ENCODE measurements at regions not wholly inside any gene's neighbourhood (a gene's known extent, or its start where the extent isn't known, plus 50 kb on each side); places are given as distances from the start of the nearest gene placed in this dataset.

GRCh38 chr3:23663246-23663645 is 142.5 kb upstream of the UBE2E1 start:
- no peak for DNase-seq (ENCODE audit: low spot score)
- ATAC-seq = peak; percentile 58
- intact Hi-C loops (cut with DNase I) = no loop called here

GRCh38 chr3:23663661-23664186 is 142.0 kb upstream of the UBE2E1 start:
- intact Hi-C loops (cut with DNase I) = no loop called here
- no peak for ATAC-seq
- no peak for DNase-seq (ENCODE audit: low spot score)

GRCh38 chr3:23664459-23664858 is 141.3 kb upstream of the UBE2E1 start:
- intact Hi-C loops (cut with DNase I) = no loop called here
- ATAC-seq = no peak
- no peak for DNase-seq (ENCODE audit: low spot score)

- DNase-seq (ENCODE audit: low spot score) (no peak), ATAC-seq (no peak)
- intact Hi-C loops (cut with DNase I) = no loop called here
These were observed 140.0 kb upstream of the UBE2E1 start for GRCh38 chr3:23665741-23666140.

GRCh38 chr3:23666818-23667217 is 138.9 kb upstream of the UBE2E1 start:
- no peak for DNase-seq (ENCODE audit: low spot score)
- intact Hi-C loops (cut with DNase I) = no loop called here
- ATAC-seq = no peak

- DNase-seq (ENCODE audit: low spot score) = no peak
- intact Hi-C loops (cut with DNase I) = no loop called here
- no peak for ATAC-seq
These were observed 138.0 kb upstream of the UBE2E1 start for GRCh38 chr3:23667536-23668429.

GRCh38 chr3:23668430-23668904 is 137.3 kb upstream of the UBE2E1 start:
- ATAC-seq (no peak), DNase-seq (ENCODE audit: low spot score) (no peak)
- intact Hi-C loops (cut with DNase I) = no loop called here

- intact Hi-C loops (cut with DNase I) = no loop called here
- ATAC-seq = no peak
- DNase-seq (ENCODE audit: low spot score) = no peak
These were observed 136.1 kb upstream of the UBE2E1 start for GRCh38 chr3:23669541-23670255.

- DNase-seq (ENCODE audit: low spot score) (no peak), ATAC-seq (peak; percentile 45)
- intact Hi-C loops (cut with DNase I) = no loop called here
These were observed 133.7 kb upstream of the UBE2E1 start for GRCh38 chr3:23671851-23672589.

- intact Hi-C loops (cut with DNase I) = no loop called here
- ATAC-seq (no peak), DNase-seq (ENCODE audit: low spot score) (no peak)
These were observed 133.1 kb upstream of the UBE2E1 start for GRCh38 chr3:23672628-23673027.

- ATAC-seq = no peak
- DNase-seq (ENCODE audit: low spot score) = no peak
- intact Hi-C loops (cut with DNase I) = no loop called here
These were observed 130.7 kb upstream of the UBE2E1 start for GRCh38 chr3:23675010-23675409.

GRCh38 chr3:23676093-23676492 is 129.7 kb upstream of the UBE2E1 start:
- DNase-seq (ENCODE audit: low spot score) (no peak), ATAC-seq (no peak)
- intact Hi-C loops (cut with DNase I) = no loop called here

- intact Hi-C loops (cut with DNase I) = no loop called here
These were observed 123.1 kb upstream of the UBE2E1 start for GRCh38 chr3:23682646-23683045.

GRCh38 chr3:23685541-23686258 is 120.1 kb upstream of the UBE2E1 start:
- intact Hi-C loops (cut with DNase I) = no loop called here
- DNase-seq (ENCODE audit: low spot score) (peak; percentile 82), ATAC-seq (peak; percentile 95)

More at GRCh38 chr3:23682646-23683045, 123.1 kb upstream of the UBE2E1 start:
- DNase-seq (ENCODE audit: low spot score) (no peak), ATAC-seq (no peak)

- ATAC-seq (no peak), DNase-seq (ENCODE audit: low spot score) (no peak)
- intact Hi-C loops (cut with DNase I) = no loop called here
These were observed 119.2 kb upstream of the UBE2E1 start for GRCh38 chr3:23686519-23686918.

- DNase-seq (ENCODE audit: low spot score) (no peak), ATAC-seq (no peak)
- intact Hi-C loops (cut with DNase I) = no loop called here
These were observed 114.3 kb upstream of the UBE2E1 start for GRCh38 chr3:23691357-23691895.

- intact Hi-C loops (cut with DNase I) = no loop called here
- ATAC-seq (no peak), DNase-seq (ENCODE audit: low spot score) (no peak)
These were observed 108.9 kb upstream of the UBE2E1 start for GRCh38 chr3:23696842-23697241.

- peak; percentile 33 for ATAC-seq
These were observed 108.3 kb upstream of the UBE2E1 start for GRCh38 chr3:23697416-23697815.

More at GRCh38 chr3:23697416-23697815, 108.3 kb upstream of the UBE2E1 start:
- DNase-seq (ENCODE audit: low spot score) = no peak
- intact Hi-C loops (cut with DNase I) = no loop called here
